HTR-8/SVneo (cell line): ENCODE measurements at regions not wholly inside any gene's neighbourhood (a gene's known extent, or its start where the extent isn't known, plus 50 kb on each side); places are given as distances from the start of the nearest gene placed in this dataset.
"Not testable (repeated sequence)": the region's sequence is repeated elsewhere in the genome, so short reads cannot be mapped to it uniquely, and the experiment has no call there.

Experiments used
- DNase-seq: peaks from one replicate; pipeline ENCODE4 v3.0.0; 2011; ENCODE audit warnings: low spot score, mixed read lengths; ENCODE audit not compliant: insufficient read length
- FAIRE-seq: peaks from 2 replicates; lab custom pipeline; 2011; peaks lifted over from hg19 to GRCh38; lab: Jason Lieb, UNC

DNA sequence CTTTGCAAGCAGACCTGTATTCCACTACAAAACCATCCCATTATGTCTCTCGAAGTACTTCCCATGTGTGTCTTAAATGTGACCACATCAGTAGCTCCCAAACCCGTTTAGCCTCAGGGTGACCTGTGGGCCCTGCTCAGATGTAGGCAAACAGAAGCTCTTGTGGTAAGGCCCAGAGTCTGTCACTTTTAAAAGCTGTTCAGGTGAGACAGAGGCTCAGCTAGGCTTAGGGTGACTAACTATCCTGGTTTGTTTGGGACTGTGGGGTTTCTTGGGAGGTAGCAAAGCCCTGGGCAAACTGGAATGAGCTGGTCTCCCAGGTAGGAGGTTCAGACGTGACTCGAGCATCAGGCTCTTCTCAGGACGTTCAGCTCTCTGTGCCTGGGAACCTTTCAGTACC, 64.5 kb upstream of the VASH1 start:
- FAIRE-seq (no peak), DNase-seq (no peak)

DNA sequence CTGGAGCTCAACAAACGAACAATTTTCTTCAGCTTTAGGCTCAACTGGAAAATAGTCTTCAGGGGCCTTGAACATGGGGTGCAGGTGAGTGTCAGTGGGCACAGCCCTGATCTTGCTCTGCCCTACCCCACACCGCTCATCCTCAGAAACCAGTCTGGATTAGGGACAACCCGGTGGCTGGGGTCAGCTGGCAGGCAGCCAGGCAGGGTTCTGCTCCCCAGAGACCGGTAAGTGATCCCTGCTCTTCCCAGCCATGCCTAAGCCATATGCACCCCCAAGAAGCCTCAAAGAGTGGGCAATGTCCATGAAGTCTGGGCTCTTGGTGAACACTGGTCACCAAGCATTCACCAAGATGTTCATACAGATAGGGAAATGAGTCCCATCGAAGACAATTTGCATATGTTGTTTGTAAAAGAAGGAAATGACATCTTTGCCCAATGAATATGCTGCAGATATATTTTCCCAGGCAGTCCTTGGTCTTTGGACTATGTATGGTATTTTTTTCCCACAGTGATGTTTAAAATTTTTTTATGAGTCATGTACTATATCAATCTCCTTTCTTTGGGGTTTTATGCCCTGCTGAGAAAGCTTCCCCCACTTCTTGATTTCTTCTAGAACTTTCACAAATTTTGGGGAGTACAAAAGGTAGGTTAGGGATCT, 63.9 kb upstream of the VASH1 start:
- peak; percentile 42 for FAIRE-seq
- no peak for DNase-seq

DNA sequence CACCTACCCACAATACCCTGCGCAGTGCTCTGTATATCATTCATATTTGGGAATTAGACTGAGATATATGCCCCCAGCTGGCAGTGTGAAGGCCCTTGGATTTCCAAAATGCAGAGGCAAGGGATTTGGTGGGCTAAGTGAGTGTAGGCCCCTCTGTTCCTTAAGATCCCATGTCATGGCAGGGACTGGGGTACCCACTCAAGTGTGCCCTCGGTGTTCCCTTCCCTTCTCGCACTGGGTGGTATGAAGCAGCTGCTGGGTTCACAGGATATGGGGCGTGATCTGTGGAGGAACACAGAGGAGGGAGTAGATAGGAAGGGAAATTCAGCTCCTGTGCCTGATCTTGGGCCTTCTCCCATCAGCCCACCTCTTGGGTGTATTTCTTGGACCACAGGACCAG, 63.1 kb upstream of the VASH1 start:
- DNase-seq (no peak), FAIRE-seq (peak; percentile 81)

DNA sequence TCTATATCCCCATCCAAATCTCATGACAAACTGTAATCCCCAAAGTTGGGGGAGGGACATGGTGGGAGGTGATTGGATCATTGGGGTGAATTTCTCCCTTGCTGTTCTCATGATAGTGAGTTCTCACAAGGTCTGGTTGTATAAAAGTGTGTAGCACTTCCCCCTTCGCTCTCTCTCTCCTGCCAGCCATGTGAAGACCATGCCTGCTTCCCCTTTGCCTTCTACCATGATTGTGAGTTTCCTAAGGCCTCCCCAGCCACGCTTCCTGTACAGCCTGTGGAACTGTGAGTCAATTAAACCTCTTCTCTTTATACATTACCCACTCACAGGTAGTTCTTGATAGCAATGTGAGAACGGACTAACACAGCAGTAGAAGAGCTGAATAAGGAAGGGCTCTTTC, 62.6 kb upstream of the VASH1 start:
- DNase-seq, result no peak
- peak; percentile 58 for FAIRE-seq

DNA sequence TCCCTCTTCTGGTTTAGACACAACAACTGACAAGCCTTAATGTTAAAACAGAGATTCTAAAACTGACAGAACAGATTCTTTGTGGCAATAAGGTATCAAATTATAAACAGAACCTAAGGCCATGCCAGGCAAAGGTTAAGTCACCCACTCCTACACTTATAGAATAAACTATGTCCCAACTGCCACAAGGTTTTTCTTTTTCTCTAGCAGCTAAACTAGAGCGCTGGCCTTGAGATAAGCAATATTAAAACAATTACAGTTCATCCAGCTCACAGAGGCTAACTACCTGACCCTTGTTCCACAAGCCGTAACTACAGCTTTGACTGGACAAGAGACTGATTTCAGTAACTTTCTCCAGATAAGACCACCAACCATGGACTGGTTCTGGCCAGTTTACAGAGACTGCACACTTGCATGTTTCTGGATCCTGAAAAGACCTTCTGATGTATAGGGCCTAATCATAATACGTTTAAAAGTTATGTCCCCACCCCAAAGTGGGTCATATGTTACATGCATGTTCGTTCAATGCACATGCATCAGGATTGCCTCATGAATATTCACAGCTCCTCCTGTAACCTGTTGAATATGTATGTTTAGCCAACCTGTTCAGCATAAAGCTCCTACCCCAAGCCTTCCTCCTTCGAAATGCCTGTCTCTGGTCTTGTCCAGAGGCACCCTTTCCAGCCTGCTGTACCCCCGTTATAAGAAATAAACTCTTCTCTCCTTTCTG, 61.9 kb upstream of the VASH1 start:
- DNase-seq (no peak), FAIRE-seq (no peak)

DNA sequence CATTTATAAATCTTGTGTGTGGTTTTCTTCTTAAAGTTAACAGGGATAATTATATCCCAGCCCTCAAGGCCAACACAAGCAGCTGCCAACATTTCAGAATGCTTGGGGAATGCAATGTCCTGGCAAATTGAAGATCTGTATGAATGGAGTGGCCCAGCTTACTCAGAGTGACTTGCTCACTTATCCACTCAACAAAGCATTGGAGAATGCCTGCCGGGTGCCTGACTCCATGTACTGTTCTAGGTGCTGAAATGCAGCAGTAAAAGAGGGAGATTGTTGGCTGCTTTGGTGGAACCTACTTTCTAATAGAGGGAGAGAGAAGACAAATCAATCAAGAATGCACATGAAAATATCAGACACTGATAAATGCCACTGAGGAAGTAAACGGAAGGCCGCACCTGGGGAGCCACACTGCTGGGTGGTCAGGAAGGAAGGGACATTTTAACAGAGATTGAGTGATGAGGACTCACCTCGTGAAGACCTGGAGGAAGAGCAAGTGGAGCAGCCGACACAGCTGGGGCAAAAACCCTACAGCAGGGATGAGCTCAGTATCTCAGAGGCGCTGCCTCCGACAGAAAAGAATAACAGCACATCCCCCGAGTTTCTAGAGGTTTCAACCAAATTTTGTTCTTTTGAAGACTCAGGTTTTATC, 61.2 kb upstream of the VASH1 start:
- peak; percentile 48 for FAIRE-seq
- DNase-seq, result no peak

DNA sequence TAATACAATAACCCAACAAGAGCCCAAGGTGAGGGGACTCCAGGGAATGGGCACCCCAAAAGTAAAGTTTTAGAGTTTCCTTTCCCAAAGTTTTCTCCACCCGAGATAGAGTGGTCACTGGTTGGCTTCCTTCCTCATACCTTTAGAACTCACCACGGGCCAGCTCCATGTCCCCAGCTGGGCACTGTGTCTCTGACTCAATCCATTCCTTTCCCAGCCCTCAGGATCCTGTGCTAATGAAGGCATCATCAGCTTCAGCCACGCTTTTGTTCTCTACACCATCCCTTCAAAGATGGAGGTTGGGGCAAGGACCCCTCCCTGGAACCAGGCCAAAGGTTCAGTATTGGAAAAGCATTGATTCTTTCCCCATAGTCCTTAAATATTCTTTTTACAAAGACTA, 59.8 kb upstream of the VASH1 start:
- FAIRE-seq (no peak), DNase-seq (no peak)

DNA sequence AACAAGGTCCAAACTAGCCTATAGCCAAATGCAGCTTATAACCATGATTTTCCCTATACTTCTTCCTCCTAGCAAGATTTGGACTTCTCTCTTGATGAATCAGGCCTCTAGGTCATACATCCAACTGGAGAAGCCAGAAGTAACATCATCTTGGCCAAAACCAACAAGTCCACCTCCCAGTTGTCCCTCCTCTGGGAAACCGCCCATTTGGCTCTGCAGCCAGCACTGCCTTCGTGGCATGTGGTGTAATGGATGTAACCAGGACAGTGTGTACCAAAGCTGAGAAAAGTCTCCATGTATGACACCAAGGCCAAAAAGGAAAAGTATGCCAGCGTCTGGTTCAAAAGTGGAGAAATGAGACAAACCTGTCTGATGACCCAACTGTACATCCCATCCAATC, 59.3 kb upstream of the VASH1 start:
- DNase-seq (no peak), FAIRE-seq (no peak)

DNA sequence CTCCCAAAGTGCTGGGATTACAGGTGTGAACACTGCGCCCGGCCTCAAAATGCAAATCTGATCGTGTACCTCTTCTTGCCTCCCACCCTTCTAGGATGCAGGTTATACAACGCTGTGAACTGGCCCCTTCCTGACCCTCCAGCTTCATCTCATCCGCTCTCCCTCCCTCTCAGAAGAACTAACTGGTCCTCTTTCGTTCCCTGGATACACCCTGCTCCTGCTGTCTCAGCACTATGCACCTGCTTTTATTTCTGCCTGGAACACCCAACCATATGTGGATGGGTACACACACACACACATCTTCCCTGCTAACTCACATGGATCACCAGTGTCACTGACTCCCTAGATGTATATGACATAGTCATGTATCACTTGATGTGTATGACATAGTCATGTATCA, 56.1 kb upstream of the VASH1 start:
- DNase-seq, result no peak
- FAIRE-seq, result no peak

DNA sequence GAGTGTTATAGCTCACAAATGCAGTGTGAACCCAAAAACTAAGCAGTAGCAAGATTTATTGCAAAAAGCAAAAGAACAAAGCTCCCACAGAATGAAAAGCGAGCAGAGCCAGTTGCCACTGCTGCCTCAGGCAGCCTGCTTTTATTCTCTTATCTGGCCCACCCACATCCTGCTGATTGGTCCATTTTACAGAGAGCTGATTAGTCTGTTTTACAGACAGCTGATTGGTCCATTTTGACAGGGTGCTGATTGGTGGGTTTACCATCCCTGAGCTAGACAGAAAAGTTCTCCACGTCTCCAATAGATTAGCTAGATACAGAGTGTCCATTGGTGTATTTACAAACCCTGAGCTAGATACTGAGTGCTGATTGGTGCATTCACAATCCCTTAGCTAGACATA, 55.1 kb upstream of the VASH1 start:
- FAIRE-seq, DNase-seq: not testable (repeated sequence)

DNA sequence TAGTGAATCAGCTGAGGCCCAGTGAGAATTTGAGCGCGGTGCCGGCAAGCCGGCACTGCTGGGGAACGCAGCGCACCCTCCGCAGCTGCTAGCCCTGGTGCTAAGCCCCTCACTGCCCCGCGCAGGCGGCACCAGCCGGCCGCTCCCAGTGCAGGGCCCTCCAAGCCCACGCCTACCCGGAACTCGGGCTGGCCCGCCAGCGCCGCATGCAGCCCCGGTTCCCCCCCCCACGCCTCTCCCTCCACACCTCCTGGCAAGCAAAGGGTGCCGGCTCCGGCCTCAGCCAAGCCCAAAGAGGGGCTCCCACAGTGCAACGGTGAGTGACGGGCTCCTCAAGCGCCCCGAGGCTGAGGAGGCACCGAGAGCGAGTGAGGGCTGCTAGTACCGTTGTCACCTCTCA, 54.5 kb upstream of the VASH1 start:
- DNase-seq (no peak), FAIRE-seq (no peak)

DNA sequence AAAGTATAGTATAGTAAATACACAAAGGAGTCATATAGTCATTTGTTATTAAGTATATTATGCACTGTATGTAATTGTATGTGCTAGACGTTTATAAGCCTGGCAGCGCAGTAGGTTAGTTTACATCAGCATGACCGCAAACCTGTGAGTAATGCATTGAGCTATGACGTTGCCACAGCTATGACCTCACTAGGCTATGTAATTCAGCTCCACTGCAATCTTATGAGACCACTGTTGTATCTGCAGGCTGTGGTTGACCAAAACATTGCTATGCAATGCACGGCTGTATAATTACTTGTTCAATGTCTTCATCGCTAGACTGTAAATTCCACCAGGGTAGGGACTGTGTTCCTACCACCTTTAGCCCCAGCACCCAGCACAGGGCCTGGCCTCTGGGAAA, 53.2 kb upstream of the VASH1 start:
- FAIRE-seq (peak; percentile 38), DNase-seq (no peak)

DNA sequence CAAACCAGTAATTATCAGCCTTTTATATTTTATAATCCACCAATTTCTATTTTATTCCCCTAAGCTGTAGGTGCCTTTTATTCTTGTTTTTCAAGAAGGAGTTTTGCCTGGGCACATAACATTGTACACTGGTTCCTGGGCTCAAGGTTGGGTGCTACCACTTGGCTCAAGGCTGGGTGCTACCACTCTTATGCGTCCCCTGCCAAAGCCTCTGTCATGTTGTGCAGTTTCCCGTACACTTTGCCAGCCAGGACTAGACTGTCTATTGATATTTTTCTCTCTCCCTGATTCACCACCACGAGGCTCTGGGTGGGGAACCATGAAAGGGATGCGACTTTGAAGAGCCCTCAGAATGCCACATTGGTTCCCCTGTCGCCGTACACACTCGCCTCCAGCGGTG, 52.5 kb upstream of the VASH1 start:
- FAIRE-seq (no peak), DNase-seq (no peak)

DNA sequence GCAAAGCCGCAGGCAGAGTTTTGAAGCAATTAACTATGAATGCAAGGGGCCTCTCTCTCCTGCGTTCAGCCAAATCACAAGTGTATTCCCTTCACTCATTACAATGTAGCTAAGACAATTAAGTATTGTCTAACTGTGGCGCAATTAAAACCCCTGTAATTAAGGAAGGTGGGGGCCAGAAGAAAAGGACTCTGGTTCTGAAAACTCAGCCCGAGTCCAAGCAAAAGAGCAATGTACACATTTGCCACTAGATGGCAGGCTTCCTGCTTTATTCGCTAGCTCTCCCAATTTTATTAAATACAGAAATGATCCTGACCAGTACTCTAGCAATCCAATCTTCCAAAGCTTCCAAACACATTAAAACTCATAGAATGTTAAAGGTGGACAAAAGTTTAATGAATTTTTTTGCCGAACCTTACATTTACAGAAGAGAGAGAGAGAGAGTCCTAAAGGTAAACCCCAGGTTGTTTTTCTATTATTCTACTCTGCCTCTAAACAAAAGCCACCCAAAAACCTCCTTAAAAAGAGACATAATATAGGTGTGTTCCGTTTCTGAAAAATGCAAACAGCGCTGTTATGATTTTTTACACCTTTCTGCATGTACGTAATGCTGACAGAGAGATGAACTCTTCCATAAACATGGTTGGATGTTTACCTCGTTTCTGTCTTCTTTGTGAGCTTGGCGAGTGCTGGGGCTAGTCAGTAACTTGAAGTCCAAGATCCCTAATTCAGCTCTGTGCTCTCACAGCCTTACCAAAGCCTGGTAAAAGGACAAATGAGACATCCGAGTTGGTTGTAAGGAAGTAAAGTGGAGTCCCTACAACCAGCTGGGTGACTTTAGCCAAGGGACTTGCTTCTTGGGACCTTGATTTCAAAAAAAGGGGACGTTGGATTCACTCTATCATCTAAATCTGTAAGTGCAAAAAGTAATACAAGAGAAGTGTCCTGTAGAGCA, 50.9 kb upstream of the VASH1 start:
- peak; percentile 77 for DNase-seq
- FAIRE-seq, result peak; percentile 86
